Ishikawa (cell line): ENCODE measurements at regions not wholly inside any gene's neighbourhood (a gene's known extent, or its start where the extent isn't known, plus 50 kb on each side); places are given as distances from the start of the nearest gene placed in this dataset.

Source experiments
- CEBPB ChIP-seq: IDR thresholded peaks from 2 replicates; pipeline ENCODE4 v1.6.1; 2012
- CREB1 ChIP-seq: IDR thresholded peaks from 2 replicates; pipeline ENCODE4 v1.6.1; 2012; ENCODE audit warnings: low read depth
- EP300 ChIP-seq: IDR thresholded peaks from 2 replicates; pipeline ENCODE4 v1.6.1; 2012; ENCODE audit warnings: borderline replicate concordance
- FOXM1 ChIP-seq: IDR thresholded peaks from 2 replicates; pipeline ENCODE4 v1.6.1; 2012; ENCODE audit warnings: low read depth, borderline replicate concordance
- MAX ChIP-seq: IDR thresholded peaks from 2 replicates; pipeline ENCODE4 v1.6.1; 2012
- RAD21 ChIP-seq: IDR thresholded peaks from 2 replicates; pipeline ENCODE4 v1.6.1; 2012; ENCODE audit warnings: low read depth
- TCF12 ChIP-seq: IDR thresholded peaks from 2 replicates; pipeline ENCODE4 v1.6.1; 2012; ENCODE audit warnings: low read depth
- YY1 ChIP-seq: IDR thresholded peaks from 2 replicates; pipeline ENCODE4 v1.6.1; 2012; ENCODE audit warnings: low read depth
- ZBTB7A ChIP-seq: IDR thresholded peaks from 2 replicates; pipeline ENCODE4 v1.6.1; 2012; ENCODE audit warnings: low read depth

GRCh38 chr1:222181191-222181590 lies 366.7 kb downstream of the HHIPL2 start:
- TF ChIP-seq RAD21, result no peak
- TF ChIP-seq EP300, result no peak
- no peak for TF ChIP-seq MAX
- no peak for TF ChIP-seq FOXM1
- no peak for TF ChIP-seq ZBTB7A
- no peak for TF ChIP-seq CREB1
- TF ChIP-seq CEBPB, result no peak
- no peak for TF ChIP-seq TCF12
- TF ChIP-seq YY1, result no peak
